ENCODE measurements at regions not wholly inside any gene's neighbourhood (a gene's known extent, or its start where the extent isn't known, plus 50 kb on each side); places are given as distances from the start of the nearest gene placed in this dataset.

GRCh38 chr11:112539741-112540140 lies 279.1 kb upstream of the PLET1 start:
- no peak for TF ChIP-seq CTCF (IDR thresholded peaks at IDR 0.05; ENCODE audit: low read depth, low read length)
- TF ChIP-seq EZH2phosphoT487 (IDR thresholded peaks at IDR 0.05; ENCODE audit: low read depth), result no peak

All from OCI-LY3 (cell line).